Right atrium auricular region (tissue), 2 donors: ENCODE measurements at regions not wholly inside any gene's neighbourhood (a gene's known extent, or its start where the extent isn't known, plus 50 kb on each side); places are given as distances from the start of the nearest gene placed in this dataset.

Experiments
- DNase-seq: peaks from one replicate; pipeline ENCODE4 v3.0.0-alpha.2; 2019; ENCODE audit warnings: low spot score
- H3K27ac ChIP-seq, 2 donors: fragments of 200-600 bp; sonication (generic); 1 replicate in 1 of 2; 2 replicates in 1 of 2; pipeline ENCODE4 v1.5.1; 2016 to 2019
- H3K27me3 ChIP-seq, 2 donors: fragments of 200-600 bp; sonication (generic); one replicate each; pipeline versions ENCODE4 v1.5.1 to v1.6.0; 2017 to 2019
- H3K36me3 ChIP-seq: fragments of 200-600 bp; sonication (generic); one replicate; pipeline ENCODE4 v1.5.1; 2016
- H3K4me1 ChIP-seq, 2 donors: fragments of 200-600 bp; sonication (generic); one replicate each; pipeline versions ENCODE4 v1.5.1 to v1.6.0; 2017 to 2019
- H3K4me3 ChIP-seq, 2 donors: fragments of 200-600 bp; sonication (generic); 1 replicate in 1 of 2; 2 replicates in 1 of 2; pipeline ENCODE4 v1.5.1; 2017 to 2019; ENCODE audit warnings: mild to moderate bottlenecking in 1 of 2, moderate library complexity in 1 of 2
- H3K9me3 ChIP-seq, 2 donors: fragments of 200-600 bp; sonication (generic); one replicate each; pipeline ENCODE4 v1.5.1; 2019
- CTCF ChIP-seq, 2 donors: fragments of 200-600 bp; sonication (generic); IDR thresholded peaks; one replicate each; pipeline ENCODE4 v1.5.1; 2019; ENCODE audit warnings: antibody characterized with exemption in 2 of 2

GRCh38 chr12:88305254-88305890 lies 163.3 kb downstream of the TMTC3 start:
- Histone ChIP-seq H3K27ac (no peak overlapping the region), H3K36me3 (no peaks in the 10 kb centered on the region)

GRCh38 chr12:88306471-88307069 lies 164.5 kb downstream of the TMTC3 start:
- H3K36me3 ChIP-seq = no peaks in the 10 kb centered on the region
- TF ChIP-seq CTCF (IDR thresholded peaks at IDR 0.05) = no peak
- no peaks in the 10 kb centered on the region for H3K9me3 ChIP-seq
- H3K27ac ChIP-seq = no peak overlapping the region
- H3K27me3 ChIP-seq = no peaks in the 10 kb centered on the region
- DNase-seq = no peak
- H3K4me3 ChIP-seq = no peak overlapping the region
- no peaks in the 10 kb centered on the region for H3K4me1 ChIP-seq

More at GRCh38 chr12:88305254-88305890, 163.3 kb downstream of the TMTC3 start:
- no peak for DNase-seq
- Histone ChIP-seq H3K4me1 (no peaks in the 10 kb centered on the region), H3K4me3 (no peak overlapping the region), H3K27me3 (no peaks in the 10 kb centered on the region), H3K9me3 (no peaks in the 10 kb centered on the region)
- no peak for TF ChIP-seq CTCF (IDR thresholded peaks at IDR 0.05)

GRCh38 chr12:88307961-88308360 lies 165.9 kb downstream of the TMTC3 start:
- H3K9me3 ChIP-seq = no peaks in the 10 kb centered on the region
- no peak overlapping the region for H3K4me3 ChIP-seq
- H3K27me3 ChIP-seq = no peaks in the 10 kb centered on the region
- no peaks in the 10 kb centered on the region for H3K4me1 ChIP-seq
- H3K27ac ChIP-seq = no peak overlapping the region
- TF ChIP-seq CTCF (IDR thresholded peaks at IDR 0.05) = no peak
- DNase-seq = no peak
- no peaks in the 10 kb centered on the region for H3K36me3 ChIP-seq

GRCh38 chr12:88308825-88309224 lies 166.7 kb downstream of the TMTC3 start:
- Histone ChIP-seq H3K9me3 (no peaks in the 10 kb centered on the region), H3K4me1 (no peaks in the 10 kb centered on the region), H3K27me3 (no peaks in the 10 kb centered on the region), H3K36me3 (no peaks in the 10 kb centered on the region), H3K4me3 (no peak overlapping the region), H3K27ac (no peak overlapping the region)
- TF ChIP-seq CTCF (IDR thresholded peaks at IDR 0.05) = no peak
- DNase-seq = no peak

GRCh38 chr12:88309546-88309945 lies 167.4 kb downstream of the TMTC3 start:
- Histone ChIP-seq H3K4me3 (no peak overlapping the region), H3K27ac (peak overlapping the region in 1 of 2 donors; percentile 36), H3K9me3 (no peaks in the 10 kb centered on the region), H3K36me3 (no peaks in the 10 kb centered on the region), H3K4me1 (no peaks in the 10 kb centered on the region), H3K27me3 (no peaks in the 10 kb centered on the region)
- no peak for DNase-seq
- TF ChIP-seq CTCF (IDR thresholded peaks at IDR 0.05) = no peak

- H3K27ac ChIP-seq = peak overlapping the region in 1 of 2 donors; percentile 36
- no peak for TF ChIP-seq CTCF (IDR thresholded peaks at IDR 0.05)
Observed at GRCh38 chr12:88310069-88310468, 168.0 kb downstream of the TMTC3 start.

More at GRCh38 chr12:88310069-88310468, 168.0 kb downstream of the TMTC3 start:
- DNase-seq = no peak
- no peak overlapping the region for H3K4me3 ChIP-seq
- H3K27me3 ChIP-seq = no peaks in the 10 kb centered on the region
- H3K9me3 ChIP-seq = no peaks in the 10 kb centered on the region
- no peaks in the 10 kb centered on the region for H3K36me3 ChIP-seq
- no peaks in the 10 kb centered on the region for H3K4me1 ChIP-seq
